ENCODE measurements at regions not wholly inside any gene's neighbourhood (a gene's known extent, or its start where the extent isn't known, plus 50 kb on each side); places are given as distances from the start of the nearest gene placed in this dataset.

- DNase-seq (no peak), ATAC-seq (replicated peaks in 1 of 2) (no peak)
- Mint-ChIP-seq H3K36me3 (ENCODE audit: insufficient read depth in 2 of 2) (no peaks in the 10 kb centered on the region), H3K27ac (no peak overlapping the region), H3K4me3 (no peak overlapping the region), H3K4me1 (ENCODE audit: low read depth) (peaks cover 5% of the 10 kb centered on the region), H3K9me3 (no peaks in the 10 kb centered on the region), H3K27me3 (ENCODE audit: low read depth) (no peaks in the 10 kb centered on the region)
Observed at GRCh38 chr16:85317704-85318103, 205.4 kb upstream of the CIBAR2 start.

- Mint-ChIP-seq H3K9me3 (no peaks in the 10 kb centered on the region), H3K27me3 (ENCODE audit: low read depth) (no peaks in the 10 kb centered on the region), H3K4me3 (no peak overlapping the region), H3K27ac (no peak overlapping the region), H3K4me1 (ENCODE audit: low read depth) (peaks cover 5% of the 10 kb centered on the region), H3K36me3 (ENCODE audit: insufficient read depth in 2 of 2) (no peaks in the 10 kb centered on the region)
- DNase-seq (no peak), ATAC-seq (replicated peaks in 1 of 2) (no peak)
Observed at GRCh38 chr16:85319208-85319983, 207.1 kb upstream of the CIBAR2 start.

- H3K4me1 Mint-ChIP-seq (ENCODE audit: low read depth): peaks cover 5% of the 10 kb centered on the region
- ATAC-seq (replicated peaks in 1 of 2) (no peak), DNase-seq (no peak)
- no peaks in the 10 kb centered on the region for H3K27me3 Mint-ChIP-seq (ENCODE audit: low read depth)
- no peak overlapping the region for H3K4me3 Mint-ChIP-seq
- no peaks in the 10 kb centered on the region for H3K9me3 Mint-ChIP-seq
- no peaks in the 10 kb centered on the region for H3K36me3 Mint-ChIP-seq (ENCODE audit: insufficient read depth in 2 of 2)
- no peak overlapping the region for H3K27ac Mint-ChIP-seq
Observed at GRCh38 chr16:85319984-85320440, 207.7 kb upstream of the CIBAR2 start.

- H3K4me3 Mint-ChIP-seq: no peak overlapping the region
- no peak for DNase-seq
- H3K27me3 Mint-ChIP-seq (ENCODE audit: low read depth): no peaks in the 10 kb centered on the region
- H3K4me1 Mint-ChIP-seq (ENCODE audit: low read depth): peaks cover 5% of the 10 kb centered on the region
- ATAC-seq (replicated peaks in 1 of 2): no peak
- H3K36me3 Mint-ChIP-seq (ENCODE audit: insufficient read depth in 2 of 2): no peaks in the 10 kb centered on the region
- H3K9me3 Mint-ChIP-seq: no peaks in the 10 kb centered on the region
- no peak overlapping the region for H3K27ac Mint-ChIP-seq
Observed at GRCh38 chr16:85320677-85321385, 208.6 kb upstream of the CIBAR2 start.

GRCh38 chr16:85321509-85322271 lies 209.4 kb upstream of the CIBAR2 start:
- no peaks in the 10 kb centered on the region for H3K27me3 Mint-ChIP-seq (ENCODE audit: low read depth)
- DNase-seq (no peak), ATAC-seq (replicated peaks in 1 of 2) (no peak)

GRCh38 chr16:85323230-85323960 lies 211.1 kb upstream of the CIBAR2 start:
- Mint-ChIP-seq H3K4me3 (no peak overlapping the region), H3K9me3 (no peaks in the 10 kb centered on the region), H3K27me3 (ENCODE audit: low read depth) (no peaks in the 10 kb centered on the region), H3K27ac (no peak overlapping the region), H3K4me1 (ENCODE audit: low read depth) (no peaks in the 10 kb centered on the region), H3K36me3 (ENCODE audit: insufficient read depth in 2 of 2) (no peaks in the 10 kb centered on the region)
- ATAC-seq (replicated peaks in 1 of 2) (no peak), DNase-seq (no peak)

More at GRCh38 chr16:85321509-85322271, 209.4 kb upstream of the CIBAR2 start:
- Mint-ChIP-seq H3K36me3 (ENCODE audit: insufficient read depth in 2 of 2) (no peaks in the 10 kb centered on the region), H3K4me3 (no peak overlapping the region), H3K4me1 (ENCODE audit: low read depth) (no peaks in the 10 kb centered on the region), H3K27ac (no peak overlapping the region), H3K9me3 (no peaks in the 10 kb centered on the region)

- H3K36me3 Mint-ChIP-seq (ENCODE audit: insufficient read depth in 2 of 2): no peaks in the 10 kb centered on the region
- no peak overlapping the region for H3K4me3 Mint-ChIP-seq
- no peaks in the 10 kb centered on the region for H3K27me3 Mint-ChIP-seq (ENCODE audit: low read depth)
- DNase-seq (no peak), ATAC-seq (replicated peaks in 1 of 2) (no peak)
- no peaks in the 10 kb centered on the region for H3K4me1 Mint-ChIP-seq (ENCODE audit: low read depth)
- H3K27ac Mint-ChIP-seq: no peak overlapping the region
- no peaks in the 10 kb centered on the region for H3K9me3 Mint-ChIP-seq
Observed at GRCh38 chr16:85323961-85324253, 211.6 kb upstream of the CIBAR2 start.

- no peak overlapping the region for H3K27ac Mint-ChIP-seq
- no peaks in the 10 kb centered on the region for H3K36me3 Mint-ChIP-seq (ENCODE audit: insufficient read depth in 2 of 2)
- H3K9me3 Mint-ChIP-seq: no peaks in the 10 kb centered on the region
- H3K27me3 Mint-ChIP-seq (ENCODE audit: low read depth): no peaks in the 10 kb centered on the region
- DNase-seq: no peak
- no peak overlapping the region for H3K4me3 Mint-ChIP-seq
- no peaks in the 10 kb centered on the region for H3K4me1 Mint-ChIP-seq (ENCODE audit: low read depth)
- no peak for ATAC-seq (replicated peaks in 1 of 2)
Observed at GRCh38 chr16:85324488-85324887, 212.2 kb upstream of the CIBAR2 start.

- H3K4me3 Mint-ChIP-seq: no peak overlapping the region
- no peaks in the 10 kb centered on the region for H3K36me3 Mint-ChIP-seq (ENCODE audit: insufficient read depth in 2 of 2)
- DNase-seq (no peak), ATAC-seq (replicated peaks in 1 of 2) (no peak)
- peaks cover 8% of the 10 kb centered on the region for H3K4me1 Mint-ChIP-seq (ENCODE audit: low read depth)
- H3K9me3 Mint-ChIP-seq: no peaks in the 10 kb centered on the region
- H3K27ac Mint-ChIP-seq: no peak overlapping the region
- peaks cover 13% of the 10 kb centered on the region for H3K27me3 Mint-ChIP-seq (ENCODE audit: low read depth)
Observed at GRCh38 chr16:85326113-85326793, 214.0 kb upstream of the CIBAR2 start.

GRCh38 chr16:85326794-85327181 lies 214.5 kb upstream of the CIBAR2 start:
- H3K9me3 Mint-ChIP-seq: no peaks in the 10 kb centered on the region
- no peak for ATAC-seq (replicated peaks in 1 of 2)
- H3K4me1 Mint-ChIP-seq (ENCODE audit: low read depth): peaks cover 8% of the 10 kb centered on the region
- no peaks in the 10 kb centered on the region for H3K36me3 Mint-ChIP-seq (ENCODE audit: insufficient read depth in 2 of 2)
- peaks cover 13% of the 10 kb centered on the region for H3K27me3 Mint-ChIP-seq (ENCODE audit: low read depth)
- H3K4me3 Mint-ChIP-seq: no peak overlapping the region
- no peak for DNase-seq
- H3K27ac Mint-ChIP-seq: no peak overlapping the region

GRCh38 chr16:85327731-85328675 lies 215.7 kb upstream of the CIBAR2 start:
- peaks cover 8% of the 10 kb centered on the region for H3K4me1 Mint-ChIP-seq (ENCODE audit: low read depth)
- H3K36me3 Mint-ChIP-seq (ENCODE audit: insufficient read depth in 2 of 2): no peaks in the 10 kb centered on the region
- peaks cover 13% of the 10 kb centered on the region for H3K27me3 Mint-ChIP-seq (ENCODE audit: low read depth)
- DNase-seq (no peak), ATAC-seq (replicated peaks in 1 of 2) (no peak)
- H3K9me3 Mint-ChIP-seq: no peaks in the 10 kb centered on the region
- no peak overlapping the region for H3K4me3 Mint-ChIP-seq
- no peak overlapping the region for H3K27ac Mint-ChIP-seq

GRCh38 chr16:85328676-85329058 lies 216.4 kb upstream of the CIBAR2 start:
- no peak for DNase-seq
- ATAC-seq (replicated peaks in 1 of 2): no peak
- H3K27ac Mint-ChIP-seq: no peak overlapping the region
- H3K27me3 Mint-ChIP-seq (ENCODE audit: low read depth): peaks cover 14% of the 10 kb centered on the region
- H3K4me3 Mint-ChIP-seq: no peak overlapping the region
- peaks cover 8% of the 10 kb centered on the region for H3K4me1 Mint-ChIP-seq (ENCODE audit: low read depth)
- H3K9me3 Mint-ChIP-seq: no peaks in the 10 kb centered on the region
- H3K36me3 Mint-ChIP-seq (ENCODE audit: insufficient read depth in 2 of 2): no peaks in the 10 kb centered on the region

Data from activated T-cell treated with anti-CD3 and anti-CD28 coated beads, Interleukin-2, amount 50 U/mL, for 72 hours (primary cell).